HG02870 (cell line): ENCODE measurements at regions not wholly inside any gene's neighbourhood (a gene's known extent, or its start where the extent isn't known, plus 50 kb on each side); places are given as distances from the start of the nearest gene placed in this dataset.
"Not testable (repeated sequence)": the region's sequence is repeated elsewhere in the genome, so short reads cannot be mapped to it uniquely, and the experiment has no call there.

Source experiments
- ATAC-seq: cut with Tn5 transposase; IDR thresholded peaks from one replicate; pipeline ENCODE4 v1.9.1; 2021; ENCODE audit warnings: mild to moderate bottlenecking, moderate library complexity; ENCODE audit not compliant: unreplicated experiment

DNA sequence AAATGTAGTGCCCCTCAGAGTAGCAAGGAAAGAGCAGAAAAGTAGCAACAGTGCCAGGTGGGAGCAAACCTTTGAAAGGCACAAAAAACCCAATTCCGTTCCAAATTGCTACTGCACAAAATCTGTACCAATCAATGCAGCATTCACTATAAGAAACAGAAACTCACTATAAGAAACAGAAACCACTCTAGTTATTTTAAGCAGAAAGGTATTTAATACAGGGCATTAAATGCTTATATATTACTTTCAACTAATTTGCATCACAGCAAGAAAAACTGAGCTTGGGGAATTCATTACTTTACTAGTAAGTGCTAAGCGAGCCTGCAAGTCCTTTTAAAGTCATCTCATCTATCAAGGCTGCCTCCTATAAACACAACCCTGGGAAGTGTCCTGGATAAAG, 116.5 kb upstream of the OLIG3 start:
- ATAC-seq = no peak

DNA sequence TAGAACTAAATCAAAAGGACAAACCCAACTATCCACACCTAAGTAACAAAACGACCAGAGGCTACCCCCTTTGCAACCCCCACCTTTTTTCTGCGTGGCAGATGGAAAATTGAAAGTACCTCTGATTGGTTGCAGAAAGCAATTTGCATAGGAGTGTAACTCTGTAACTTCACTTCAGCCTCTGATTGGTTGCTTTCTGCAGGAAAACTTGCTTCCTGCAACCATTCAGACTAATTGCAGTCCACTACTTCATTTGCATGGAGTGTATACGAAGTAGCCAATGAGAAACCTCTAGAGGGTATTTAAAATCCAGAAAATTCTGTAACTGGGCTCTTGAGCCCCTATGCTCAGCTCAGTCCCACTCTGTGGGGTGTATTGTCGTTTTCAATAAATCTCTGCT, 129.1 kb upstream of the OLIG3 start:
- no peak for ATAC-seq

DNA sequence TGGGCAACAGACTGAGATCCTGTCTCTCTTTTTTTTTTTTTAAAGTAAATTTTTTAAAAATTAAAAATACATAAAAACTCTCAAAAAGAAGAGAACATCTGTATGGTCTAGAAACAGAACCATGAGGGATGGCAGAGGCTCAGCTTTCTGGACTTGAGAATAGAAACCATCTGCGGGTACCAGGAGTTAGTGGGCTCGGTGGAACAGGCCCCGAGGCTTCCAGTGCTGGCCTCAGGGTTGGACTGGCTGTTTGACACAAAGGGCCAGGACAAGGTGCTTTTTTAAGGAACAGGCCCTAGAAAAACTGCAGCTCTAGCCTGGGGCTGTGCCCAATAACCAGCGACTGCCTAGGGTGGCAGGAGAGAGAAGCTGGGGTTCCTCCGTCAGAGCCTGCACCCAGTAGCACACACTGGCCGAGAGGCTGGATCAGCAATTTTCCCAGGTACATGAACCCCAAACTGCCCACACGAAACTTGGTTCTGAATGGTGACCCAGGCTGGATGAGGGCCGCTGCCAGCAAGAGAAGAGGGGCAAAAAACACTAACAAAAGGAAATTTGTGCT, 131.0 kb upstream of the OLIG3 start:
- ATAC-seq = no peak

DNA sequence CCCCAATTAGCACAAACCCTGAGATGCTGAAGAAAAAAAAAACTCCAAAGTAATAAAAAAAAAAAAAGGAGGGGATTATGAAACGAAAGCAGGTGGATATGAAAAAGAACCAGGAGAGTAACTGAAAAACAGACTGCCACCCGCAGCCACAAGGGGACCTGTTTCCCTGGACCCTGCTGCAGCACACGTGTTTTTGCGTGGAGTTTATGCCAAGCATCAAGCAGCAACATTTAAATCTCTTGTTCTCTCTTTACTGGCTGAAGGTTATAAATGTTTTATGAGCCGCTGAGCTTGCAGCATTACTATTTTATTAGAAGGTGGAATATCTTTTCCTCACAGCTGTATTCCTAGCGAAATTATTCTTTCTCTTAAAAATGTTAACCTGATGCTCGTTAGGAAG, 131.6 kb upstream of the OLIG3 start:
- no peak for ATAC-seq

DNA sequence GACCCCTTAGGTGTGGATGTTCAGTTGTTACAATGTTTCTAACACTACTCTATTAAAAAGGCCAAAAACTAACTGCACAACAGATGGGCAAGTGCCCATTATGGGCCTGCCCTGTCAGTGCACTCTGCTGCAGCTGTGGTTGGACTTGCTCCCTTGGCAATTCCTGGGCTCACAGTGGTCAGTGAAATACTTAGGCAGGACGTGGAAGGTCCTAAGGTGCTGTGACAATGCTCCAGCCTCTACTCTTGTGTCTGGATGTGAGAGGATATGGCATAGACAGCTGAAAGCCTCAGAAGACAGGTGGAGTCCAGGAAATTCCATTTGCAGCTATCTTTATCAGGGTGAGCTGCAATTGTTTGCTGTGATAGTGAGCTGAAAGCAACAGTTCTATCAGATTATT, 136.5 kb upstream of the OLIG3 start:
- peak; percentile 12 for ATAC-seq

DNA sequence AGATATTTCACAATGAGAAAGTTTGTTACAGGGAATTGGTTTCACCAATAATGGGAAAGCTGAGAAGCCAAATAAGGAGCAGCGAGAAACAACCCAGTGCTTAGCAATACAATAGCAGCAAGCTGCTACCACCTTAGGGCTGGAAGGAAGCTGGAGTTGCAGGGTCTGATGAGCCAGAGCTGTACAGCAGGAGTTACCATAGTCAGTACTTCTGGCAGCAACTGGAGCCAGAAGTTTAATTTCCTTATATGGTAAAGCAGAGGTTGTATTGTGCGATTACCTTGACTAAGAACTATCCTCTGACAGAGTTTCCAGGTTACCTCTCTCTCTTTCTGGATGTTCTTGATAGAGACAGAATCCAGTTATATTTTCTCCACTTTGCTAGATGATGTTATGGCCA, 137.1 kb upstream of the OLIG3 start:
- ATAC-seq = peak; percentile 53

DNA sequence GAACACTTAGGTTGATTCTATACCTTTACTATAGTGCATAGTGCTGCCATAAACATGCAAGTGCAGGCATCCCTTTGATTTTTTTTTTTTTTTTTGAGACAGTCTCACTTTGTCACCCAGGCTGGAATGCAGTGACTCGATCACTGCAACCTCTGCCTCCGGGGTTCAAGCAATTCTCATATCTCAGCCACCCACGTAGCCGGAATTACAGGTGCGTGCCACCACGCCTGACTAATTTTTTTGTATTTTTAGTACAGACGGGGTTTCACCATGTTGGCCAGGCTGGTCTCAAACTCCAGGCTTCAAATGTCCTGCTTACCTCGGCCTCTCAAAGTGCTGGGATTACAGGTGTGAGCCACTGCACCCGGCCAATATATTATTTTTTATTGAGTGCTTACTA, 140.0 kb upstream of the OLIG3 start:
- not testable (repeated sequence) for ATAC-seq

DNA sequence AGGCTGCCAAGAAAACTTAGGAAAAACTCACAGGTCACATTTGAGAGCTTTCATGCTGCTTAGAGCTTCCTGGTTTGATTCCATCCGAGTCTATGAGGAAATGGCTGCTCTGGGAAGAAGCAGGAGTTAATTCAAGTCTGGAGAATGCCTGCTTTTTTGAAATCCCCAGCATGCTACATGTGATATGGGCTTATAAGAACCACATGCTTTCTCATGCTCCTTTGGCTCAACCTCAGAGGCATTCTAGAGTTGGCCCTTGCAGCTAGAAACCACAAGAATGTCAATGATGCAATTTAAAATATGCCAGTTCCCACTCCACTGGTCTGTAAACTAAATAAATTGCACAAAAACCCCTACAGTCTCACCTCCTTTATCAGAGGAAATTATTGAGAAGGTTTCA, 142.9 kb upstream of the OLIG3 start:
- no peak for ATAC-seq

DNA sequence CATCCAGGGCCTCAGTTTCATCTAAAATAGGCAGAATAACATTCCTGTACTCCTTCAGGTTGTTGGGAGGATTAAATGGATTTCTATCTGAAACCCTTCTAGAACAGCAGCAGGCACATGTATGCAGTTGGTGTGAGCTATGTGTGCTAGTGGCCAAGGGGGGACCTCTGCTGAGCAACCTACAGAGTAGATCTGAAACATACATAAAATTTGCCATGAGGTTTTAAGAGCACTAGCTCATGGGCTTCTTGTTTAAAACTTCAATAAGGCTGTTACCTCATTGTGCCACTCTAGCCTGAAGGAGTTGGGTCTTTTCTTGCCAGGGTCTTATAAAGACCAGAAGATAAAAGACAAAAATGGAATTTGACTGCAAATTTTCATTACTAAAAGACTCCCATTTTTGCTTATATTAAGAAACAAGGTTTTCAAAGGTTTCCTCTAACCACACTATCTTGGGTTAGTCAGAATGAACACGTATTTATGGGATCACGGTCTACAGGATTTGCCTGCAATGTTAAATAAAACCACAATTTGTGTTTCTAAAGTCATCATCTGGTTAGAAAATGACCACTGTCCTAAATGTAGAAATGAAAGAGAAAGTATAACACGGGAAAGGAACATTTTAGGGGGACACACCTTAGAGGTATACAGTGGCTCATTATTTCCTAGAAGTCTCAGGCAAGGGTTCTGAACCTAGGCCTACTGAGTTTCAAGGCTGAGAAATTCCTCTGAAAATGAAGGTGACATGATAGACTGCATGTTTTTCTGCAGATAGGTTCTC, 144.9 kb upstream of the OLIG3 start:
- ATAC-seq = no peak

DNA sequence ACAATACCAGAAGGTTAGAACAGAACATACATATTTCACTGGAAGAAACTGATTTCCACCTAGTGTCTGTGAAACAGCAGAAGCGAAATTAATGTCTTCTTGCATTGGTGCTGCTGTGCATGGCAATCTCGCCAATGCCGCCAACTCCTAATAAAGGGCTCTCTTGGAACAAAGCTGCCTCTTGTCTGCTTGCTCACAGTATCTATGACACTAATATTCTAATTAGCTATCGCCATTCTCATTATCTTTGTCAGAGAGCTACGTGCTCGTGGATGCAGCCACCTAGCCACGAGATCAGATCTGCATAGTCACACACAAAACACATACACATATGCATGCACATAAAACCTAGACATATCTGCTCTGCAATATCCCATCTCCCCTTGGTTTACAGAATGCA, 145.9 kb upstream of the OLIG3 start:
- ATAC-seq = no peak

DNA sequence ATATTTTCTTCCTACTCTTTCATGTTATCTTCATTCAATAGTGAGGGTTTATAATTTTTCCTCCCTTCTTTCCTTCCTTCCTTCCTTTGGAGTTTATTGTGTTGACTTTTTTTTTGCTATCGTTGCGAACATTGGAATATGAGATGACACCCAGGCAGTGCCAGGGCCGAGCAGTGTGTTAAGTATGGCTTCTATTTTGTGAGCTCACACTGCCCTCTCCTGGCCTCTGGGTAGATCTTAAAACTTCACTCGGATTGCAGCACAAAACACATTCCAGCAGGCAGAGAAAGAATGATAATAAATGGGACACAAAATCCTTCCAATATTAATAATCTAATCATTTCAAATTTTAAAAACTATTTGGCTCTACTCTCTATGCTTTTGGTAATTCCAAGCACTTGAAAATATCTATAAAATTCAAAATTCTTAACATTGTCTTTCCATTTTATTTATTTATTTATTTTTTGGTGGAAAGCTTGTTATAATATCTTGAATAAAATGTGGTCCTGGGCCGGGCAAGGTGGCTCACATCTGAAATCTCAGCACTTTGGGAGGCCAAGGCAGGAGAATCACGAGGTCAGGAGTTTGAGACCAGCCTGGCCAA, 147.4 kb upstream of the OLIG3 start:
- ATAC-seq = peak; percentile 67

DNA sequence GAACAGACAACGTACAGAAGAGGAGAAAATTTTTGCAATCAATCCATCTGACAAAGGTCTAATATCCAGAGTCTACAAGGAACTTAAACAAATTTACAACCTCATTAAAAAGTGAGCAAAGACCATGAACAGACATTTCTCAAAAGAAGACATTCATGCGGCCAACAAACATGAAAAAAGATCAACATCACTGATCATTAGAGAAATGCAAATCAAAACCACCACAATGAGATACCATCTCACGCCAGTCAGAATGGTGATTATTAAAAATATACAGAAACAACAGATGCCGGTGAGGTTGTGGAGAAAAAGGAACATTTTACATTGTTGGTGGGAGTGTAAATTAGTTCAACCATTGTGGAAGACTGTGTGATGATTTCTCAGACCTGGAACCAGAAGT, 149.0 kb upstream of the OLIG3 start:
- not testable (repeated sequence) for ATAC-seq

DNA sequence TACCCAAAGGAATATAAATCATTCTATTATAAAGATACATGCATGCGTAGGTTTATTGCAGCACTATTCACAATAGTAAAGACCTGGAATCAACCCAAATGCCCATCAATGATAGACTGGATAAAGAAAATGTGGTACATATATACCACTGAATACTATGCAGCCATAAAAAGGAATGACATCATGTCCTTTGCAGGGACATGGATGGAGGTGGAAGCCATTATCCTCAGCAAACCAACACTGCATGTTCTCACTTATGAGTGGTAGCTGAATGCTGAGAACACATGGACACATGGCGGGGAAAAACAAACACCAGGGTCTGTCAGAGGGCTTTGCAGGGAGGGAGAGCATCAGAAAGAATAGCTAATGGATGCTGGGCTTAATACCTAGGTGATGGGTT, 149.4 kb upstream of the OLIG3 start:
- not testable (repeated sequence) for ATAC-seq

DNA sequence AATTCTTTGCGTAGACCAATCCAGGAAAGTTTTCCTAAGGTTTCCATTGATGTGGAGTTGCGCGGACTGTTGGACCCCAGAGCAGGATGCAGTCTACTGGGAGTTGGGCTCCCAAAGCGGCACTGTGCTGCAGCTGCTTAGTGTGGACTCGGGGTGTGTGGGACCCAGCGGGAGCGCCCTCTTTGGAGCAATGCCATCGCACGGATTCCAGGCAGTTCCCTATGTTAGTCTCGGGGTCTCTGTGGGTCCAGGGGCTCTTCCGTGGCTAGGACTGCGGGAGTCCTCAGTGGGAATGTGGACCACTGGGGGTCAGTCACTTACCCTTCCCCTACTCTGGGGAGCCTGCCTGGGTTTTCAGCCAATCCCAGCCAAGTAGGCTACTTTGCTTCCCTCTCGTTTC, 151.7 kb upstream of the OLIG3 start:
- ATAC-seq = no peak

DNA sequence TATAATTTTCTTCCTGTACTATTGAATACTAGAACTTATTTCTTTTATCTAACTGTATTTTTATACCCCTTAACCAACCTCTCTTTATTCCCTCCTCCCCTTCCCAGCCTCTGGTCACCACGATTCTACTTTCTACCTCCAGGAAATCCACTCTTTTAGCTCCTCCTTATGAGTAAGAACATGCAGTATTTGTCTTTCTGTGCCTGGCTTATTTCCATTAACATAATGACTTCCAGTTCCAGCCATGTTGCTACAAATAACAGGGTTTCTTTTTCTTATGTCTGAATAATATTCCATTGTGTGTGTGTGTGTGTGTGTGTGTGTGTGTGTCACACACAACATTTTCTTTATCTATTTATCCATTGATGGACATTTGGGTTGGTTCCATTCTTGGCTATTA, 152.3 kb upstream of the OLIG3 start:
- ATAC-seq = no peak

DNA sequence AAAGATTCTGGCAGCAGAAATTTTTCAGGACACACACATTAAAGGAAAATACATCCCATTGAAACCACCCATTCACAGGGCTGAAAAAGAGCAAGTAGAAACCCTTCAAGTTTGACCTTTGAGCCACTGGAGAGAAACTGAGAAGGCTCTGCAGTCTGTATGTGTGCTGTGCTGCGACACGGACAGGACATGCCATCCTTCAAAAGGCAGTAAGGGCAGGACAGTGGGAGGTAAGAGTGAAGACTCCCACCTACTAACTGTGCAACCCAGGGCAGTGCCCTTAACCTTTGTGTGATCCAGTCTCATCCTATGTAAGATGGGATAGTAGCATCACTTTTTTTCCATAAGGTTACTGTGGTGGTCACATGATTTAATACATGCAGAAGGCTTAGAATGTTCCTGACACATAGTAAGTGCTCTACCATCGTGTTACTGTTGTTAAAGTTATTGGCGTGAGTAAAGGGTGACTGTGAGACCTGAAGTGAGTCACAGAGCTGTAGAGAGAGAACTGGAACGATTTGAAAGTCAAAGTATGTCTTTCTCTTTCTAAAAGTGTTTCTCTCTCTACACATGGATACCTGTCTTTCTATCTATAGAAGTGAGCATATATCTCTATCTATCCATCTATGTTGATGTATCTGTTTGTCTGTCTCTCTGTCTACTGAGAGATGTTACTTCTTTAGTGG, 153.7 kb upstream of the OLIG3 start:
- peak; percentile 71 for ATAC-seq

DNA sequence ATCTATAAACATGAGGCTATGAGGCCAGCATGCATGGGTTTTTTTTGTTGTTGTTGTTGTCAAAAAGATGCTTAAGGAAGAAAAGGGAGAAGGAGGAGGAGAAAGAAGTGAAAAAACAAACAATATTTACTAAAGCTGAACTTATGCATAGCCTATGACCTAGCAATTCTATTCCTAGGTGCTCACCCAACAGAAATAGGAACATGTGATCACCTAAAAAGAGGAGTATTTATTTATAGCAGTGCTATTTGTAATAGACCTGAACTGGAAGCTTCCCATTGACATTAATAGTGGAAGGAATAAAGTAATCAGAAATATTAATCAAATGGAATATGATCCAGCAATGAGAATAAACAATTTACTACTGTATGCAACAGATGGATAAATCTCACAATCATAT, 156.5 kb upstream of the OLIG3 start:
- ATAC-seq = no peak

DNA sequence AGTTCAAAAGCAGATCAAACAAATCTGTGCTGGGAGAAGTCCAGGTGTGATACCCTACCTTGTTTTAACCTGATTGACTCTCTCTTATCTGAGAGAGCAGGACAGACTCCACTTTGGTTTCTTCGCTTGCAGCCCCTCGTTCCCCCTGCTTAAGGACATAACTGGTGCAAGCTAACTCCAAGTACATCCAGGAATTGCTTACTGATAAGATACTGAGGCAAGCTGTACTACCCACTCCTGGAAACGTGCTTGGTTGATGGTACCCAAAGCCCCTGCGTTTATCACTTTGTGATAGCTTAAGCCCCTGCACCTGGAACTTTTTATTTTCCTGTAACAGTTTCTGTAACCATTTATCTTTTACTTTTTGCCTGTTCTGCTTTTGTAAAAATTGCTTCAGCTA, 157.0 kb upstream of the OLIG3 start:
- ATAC-seq = no peak

DNA sequence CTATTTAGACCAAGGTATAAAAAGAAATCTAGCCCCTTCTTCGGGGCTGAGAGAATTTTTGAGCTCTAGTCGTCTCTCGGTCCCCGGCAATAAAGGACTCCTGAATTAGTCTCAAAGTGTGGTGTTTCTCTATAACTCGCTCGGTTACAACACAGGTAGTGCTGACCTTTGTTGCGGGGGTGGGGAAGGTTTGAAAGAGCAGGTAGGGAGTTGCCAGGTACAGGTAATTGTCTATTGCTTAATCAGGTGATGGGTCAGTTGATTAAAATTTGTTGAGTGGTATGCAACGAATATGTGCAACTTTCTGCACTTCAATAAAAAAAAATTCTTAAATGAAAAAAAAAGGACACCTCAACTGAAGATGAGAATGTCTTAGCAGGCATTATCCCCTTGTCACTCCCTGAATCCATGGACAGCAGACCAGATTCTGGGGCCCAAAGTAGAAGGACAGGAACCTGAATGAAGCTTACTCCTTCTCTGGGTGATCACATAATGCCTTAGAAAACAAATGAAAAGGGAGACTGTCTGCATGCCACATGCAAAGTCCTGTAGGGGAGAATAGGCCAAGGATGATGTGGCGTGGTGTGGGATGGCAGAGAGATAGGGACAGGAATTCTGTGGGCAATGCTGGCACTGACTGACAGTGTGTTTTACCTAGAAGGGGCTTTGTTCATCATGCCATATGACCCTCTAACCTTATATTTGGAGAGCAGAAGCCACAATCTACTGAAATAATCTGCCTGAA, 157.6 kb upstream of the OLIG3 start:
- no peak for ATAC-seq

DNA sequence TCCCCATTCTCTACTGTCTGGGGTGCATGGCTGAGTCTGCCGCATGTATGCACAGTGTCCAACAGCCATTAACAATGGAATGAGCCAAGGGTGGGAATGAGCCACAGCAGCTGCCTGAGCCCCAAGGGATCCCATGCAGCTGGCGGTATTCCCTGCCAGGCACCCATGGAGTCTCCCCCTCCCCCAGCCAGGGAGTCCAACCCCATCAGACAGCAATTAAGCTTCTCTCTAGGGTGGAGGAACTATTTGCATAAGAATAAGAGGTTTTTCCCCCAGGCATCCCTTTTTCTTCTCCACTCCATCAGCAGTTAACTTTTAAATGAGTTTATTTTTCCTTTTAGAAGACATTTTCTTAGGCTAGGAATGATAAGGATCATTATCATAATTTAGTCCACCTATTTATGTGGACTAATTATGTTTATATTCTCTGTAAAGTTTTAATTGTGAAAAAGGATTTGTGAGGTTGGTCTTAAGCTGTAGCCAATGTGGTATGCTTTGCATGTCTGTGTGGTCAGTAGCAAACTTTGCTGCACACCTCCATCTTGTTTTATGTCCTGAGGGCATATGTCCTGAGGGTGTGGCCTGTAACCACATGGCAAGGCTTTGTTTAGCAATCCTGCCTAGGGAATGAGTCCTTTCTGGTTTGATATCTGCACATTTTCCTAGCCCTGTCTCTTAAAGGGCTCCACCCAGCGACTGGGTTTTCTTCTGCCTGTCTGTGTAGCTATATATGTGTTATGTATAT, 158.9 kb upstream of the OLIG3 start:
- no peak for ATAC-seq

DNA sequence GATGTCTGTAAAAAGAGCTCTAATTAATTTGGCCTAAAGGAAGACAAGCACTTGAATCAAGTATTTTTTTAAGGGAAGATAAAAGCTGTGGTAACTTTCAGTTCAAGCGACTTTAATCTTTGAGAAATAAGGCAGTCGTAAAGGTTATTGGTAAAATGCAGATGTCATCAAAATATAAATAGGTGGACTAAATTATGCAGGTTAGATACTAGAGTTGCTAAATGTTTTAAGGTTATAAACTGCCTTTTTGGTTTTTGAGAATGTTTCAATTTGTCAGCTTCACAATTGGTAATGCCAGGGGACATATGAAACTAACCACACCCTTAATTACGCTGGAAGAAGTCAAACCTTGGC, 159.5 kb upstream of the OLIG3 start:
- no peak for ATAC-seq
